Endothelial cell (in vitro differentiated cells): ENCODE measurements at regions not wholly inside any gene's neighbourhood (a gene's known extent, or its start where the extent isn't known, plus 50 kb on each side); places are given as distances from the start of the nearest gene placed in this dataset.

Source experiments
- DNase-seq: peaks from one replicate; pipeline ENCODE4 v3.0.0; 2021; ENCODE audit warnings: low spot score
- H3K27ac Mint-ChIP-seq: one replicate; pipeline ENCODE4 v1.8.0; 2021; ENCODE audit warnings: mixed read lengths, inconsistent platforms; ENCODE audit not compliant: unreplicated experiment
- H3K27me3 Mint-ChIP-seq: one replicate; pipeline ENCODE4 v1.8.0; 2021; ENCODE audit warnings: mild to moderate bottlenecking, moderate library complexity, mixed read lengths, inconsistent platforms; ENCODE audit not compliant: unreplicated experiment
- H3K36me3 Mint-ChIP-seq: one replicate; pipeline ENCODE4 v1.8.0; 2021; ENCODE audit warnings: mild to moderate bottlenecking, low read depth, mixed read lengths, inconsistent platforms; ENCODE audit not compliant: unreplicated experiment
- H3K4me1 Mint-ChIP-seq: one replicate; pipeline ENCODE4 v1.8.0; 2021; ENCODE audit warnings: mild to moderate bottlenecking, mixed read lengths, inconsistent platforms; ENCODE audit not compliant: unreplicated experiment
- H3K4me3 Mint-ChIP-seq: one replicate; pipeline ENCODE4 v1.8.0; 2021; ENCODE audit warnings: mild to moderate bottlenecking, mixed read lengths, inconsistent platforms; ENCODE audit not compliant: unreplicated experiment
- H3K9me3 Mint-ChIP-seq: one replicate; pipeline ENCODE4 v1.8.0; 2021; ENCODE audit warnings: mixed read lengths, inconsistent platforms; ENCODE audit not compliant: unreplicated experiment
- TF ChIP-seq, protein P1 (sequence below): fragments of 200-600 bp; sonication (generic); IDR thresholded peaks from one replicate; pipeline ENCODE4 v1.5.0; 2021; ENCODE audit warnings: antibody characterized with exemption; ENCODE audit not compliant: unreplicated experiment

- H3K36me3 Mint-ChIP-seq = no peaks in the 10 kb centered on the region
- no peak overlapping the region for H3K27ac Mint-ChIP-seq
- H3K4me3 Mint-ChIP-seq = no peak overlapping the region
- peaks cover 1% of the 10 kb centered on the region for H3K27me3 Mint-ChIP-seq
- no peak for DNase-seq
- TF ChIP-seq, protein P1, sequence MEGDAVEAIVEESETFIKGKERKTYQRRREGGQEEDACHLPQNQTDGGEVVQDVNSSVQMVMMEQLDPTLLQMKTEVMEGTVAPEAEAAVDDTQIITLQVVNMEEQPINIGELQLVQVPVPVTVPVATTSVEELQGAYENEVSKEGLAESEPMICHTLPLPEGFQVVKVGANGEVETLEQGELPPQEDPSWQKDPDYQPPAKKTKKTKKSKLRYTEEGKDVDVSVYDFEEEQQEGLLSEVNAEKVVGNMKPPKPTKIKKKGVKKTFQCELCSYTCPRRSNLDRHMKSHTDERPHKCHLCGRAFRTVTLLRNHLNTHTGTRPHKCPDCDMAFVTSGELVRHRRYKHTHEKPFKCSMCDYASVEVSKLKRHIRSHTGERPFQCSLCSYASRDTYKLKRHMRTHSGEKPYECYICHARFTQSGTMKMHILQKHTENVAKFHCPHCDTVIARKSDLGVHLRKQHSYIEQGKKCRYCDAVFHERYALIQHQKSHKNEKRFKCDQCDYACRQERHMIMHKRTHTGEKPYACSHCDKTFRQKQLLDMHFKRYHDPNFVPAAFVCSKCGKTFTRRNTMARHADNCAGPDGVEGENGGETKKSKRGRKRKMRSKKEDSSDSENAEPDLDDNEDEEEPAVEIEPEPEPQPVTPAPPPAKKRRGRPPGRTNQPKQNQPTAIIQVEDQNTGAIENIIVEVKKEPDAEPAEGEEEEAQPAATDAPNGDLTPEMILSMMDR = no peak
- no peaks in the 10 kb centered on the region for H3K9me3 Mint-ChIP-seq
- H3K4me1 Mint-ChIP-seq = no peaks in the 10 kb centered on the region
Observed at GRCh38 chr15:93417631-93418030, 328.6 kb upstream of the RGMA start.

GRCh38 chr15:93417156-93417555, 328.1 kb upstream of the RGMA start:
- TF ChIP-seq, protein P1 = no peak
- H3K27ac Mint-ChIP-seq = no peak overlapping the region
- no peak for DNase-seq
- no peaks in the 10 kb centered on the region for H3K9me3 Mint-ChIP-seq
- H3K4me1 Mint-ChIP-seq = no peaks in the 10 kb centered on the region
- H3K27me3 Mint-ChIP-seq = peaks cover 1% of the 10 kb centered on the region
- no peaks in the 10 kb centered on the region for H3K36me3 Mint-ChIP-seq
- no peak overlapping the region for H3K4me3 Mint-ChIP-seq

GRCh38 chr15:93415576-93415975, 326.6 kb upstream of the RGMA start:
- TF ChIP-seq, protein P1 = no peak
- DNase-seq = no peak
- Mint-ChIP-seq H3K4me1 (no peaks in the 10 kb centered on the region), H3K27ac (no peak overlapping the region), H3K9me3 (no peaks in the 10 kb centered on the region), H3K36me3 (no peaks in the 10 kb centered on the region), H3K4me3 (no peak overlapping the region), H3K27me3 (peaks cover 1% of the 10 kb centered on the region)

DNA sequence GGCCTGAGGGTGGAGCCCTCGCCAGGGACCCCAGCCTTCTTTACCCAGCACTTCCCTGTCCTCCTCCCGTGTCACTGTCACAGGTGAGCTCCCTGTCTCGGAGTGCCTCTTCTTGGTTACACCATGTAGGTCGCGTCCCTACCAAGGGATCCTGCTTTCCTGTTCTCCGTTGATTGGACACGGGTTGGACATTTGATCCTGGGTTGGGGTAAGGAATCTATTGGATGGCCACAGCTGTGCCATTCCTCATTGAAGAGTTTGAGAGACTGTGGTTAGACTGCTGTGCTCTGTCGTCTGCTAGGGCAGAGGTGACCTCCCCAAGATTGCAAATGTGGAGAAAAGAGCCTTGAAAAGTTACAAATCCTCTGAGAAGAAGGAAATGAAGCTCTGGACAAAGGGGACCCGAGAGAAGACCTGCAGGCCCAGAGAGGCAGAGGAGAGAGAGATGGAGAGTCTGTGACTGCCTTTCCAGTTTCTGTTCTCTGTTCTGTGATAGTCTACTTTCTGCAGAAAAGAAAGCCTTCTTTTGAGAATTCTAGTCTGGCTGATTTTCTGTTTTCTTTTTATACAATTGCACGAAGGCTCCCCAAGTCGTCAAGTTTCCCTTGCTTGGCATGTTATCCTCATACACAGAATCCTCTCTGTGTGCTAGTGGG, 325.7 kb upstream of the RGMA start:
- DNase-seq = no peak
- H3K27me3 Mint-ChIP-seq = peaks cover 1% of the 10 kb centered on the region
- no peaks in the 10 kb centered on the region for H3K9me3 Mint-ChIP-seq

DNA sequence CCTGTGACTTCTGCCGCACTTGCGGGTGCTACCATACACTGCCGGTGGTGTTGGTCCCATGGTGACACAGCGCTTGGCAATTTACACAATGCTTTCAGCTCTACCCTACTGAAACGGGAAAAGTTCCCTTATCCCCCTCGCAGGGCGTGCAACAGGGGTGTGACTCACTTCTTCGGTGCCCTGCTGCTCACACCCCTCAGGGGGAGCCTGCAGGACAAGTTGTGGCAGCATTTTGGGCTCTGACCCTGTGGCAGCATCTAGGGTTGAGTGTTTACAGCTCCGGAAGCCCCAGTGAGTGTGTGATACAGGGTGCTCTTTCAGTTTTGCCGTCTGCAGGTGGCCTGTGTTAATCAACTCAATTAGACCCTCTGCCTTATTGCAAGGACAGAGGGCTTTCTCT, 324.7 kb upstream of the RGMA start:
- H3K9me3 Mint-ChIP-seq = no peaks in the 10 kb centered on the region
- DNase-seq = no peak
- no peak overlapping the region for H3K27ac Mint-ChIP-seq
- TF ChIP-seq, protein P1 = no peak
- H3K36me3 Mint-ChIP-seq = no peaks in the 10 kb centered on the region
- H3K4me3 Mint-ChIP-seq = no peak overlapping the region
- H3K4me1 Mint-ChIP-seq = no peaks in the 10 kb centered on the region
- H3K27me3 Mint-ChIP-seq = no peaks in the 10 kb centered on the region

More for the DNA sequence above, 325.7 kb upstream of the RGMA start:
- Mint-ChIP-seq H3K36me3 (no peaks in the 10 kb centered on the region), H3K4me3 (no peak overlapping the region), H3K4me1 (no peaks in the 10 kb centered on the region), H3K27ac (no peak overlapping the region)
- TF ChIP-seq, protein P1 = no peak
